ENCODE measurements at regions not wholly inside any gene's neighbourhood (a gene's known extent, or its start where the extent isn't known, plus 50 kb on each side); places are given as distances from the start of the nearest gene placed in this dataset.

- TF ChIP-seq CTCF (IDR thresholded peaks at IDR 0.05) (no peak), POLR2A (IDR thresholded peaks at IDR 0.05) (no peak), POLR2AphosphoS5 (IDR thresholded peaks at IDR 0.05) (no peak), EP300 (IDR thresholded peaks at IDR 0.05; ENCODE audit: low read depth) (no peak)
These were observed 849.8 kb downstream of the CDH11 start for GRCh38 chr16:64272028-64272427.

All from transverse colon (tissue), 4 donors.